Iris pigment epithelial cell (primary cell): ENCODE measurements at regions not wholly inside any gene's neighbourhood (a gene's known extent, or its start where the extent isn't known, plus 50 kb on each side); places are given as distances from the start of the nearest gene placed in this dataset.

Experiments
- DNase-seq: peaks from one replicate; pipeline ENCODE4 v3.0.0-alpha.2; 2011; ENCODE audit warnings: low read depth

- no peak for DNase-seq
These were observed 376.1 kb downstream of the FBXW7 start for GRCh38 chr4:152159773-152160172.

- no peak for DNase-seq
These were observed 377.7 kb downstream of the FBXW7 start for GRCh38 chr4:152158225-152158624.

GRCh38 chr4:152157629-152158028 lies 378.3 kb downstream of the FBXW7 start:
- no peak for DNase-seq

- no peak for DNase-seq
These were observed 379.4 kb downstream of the FBXW7 start for GRCh38 chr4:152156442-152156841.

- DNase-seq, result no peak
These were observed 380.8 kb downstream of the FBXW7 start for GRCh38 chr4:152155070-152155469.

- no peak for DNase-seq
These were observed 381.5 kb downstream of the FBXW7 start for GRCh38 chr4:152154433-152154832.

GRCh38 chr4:152153476-152154270 lies 382.2 kb downstream of the FBXW7 start:
- no peak for DNase-seq

- no peak for DNase-seq
These were observed 385.7 kb downstream of the FBXW7 start for GRCh38 chr4:152150214-152150613.

GRCh38 chr4:152149745-152150144 lies 386.1 kb downstream of the FBXW7 start:
- DNase-seq, result no peak

- DNase-seq, result no peak
These were observed 387.2 kb upstream of the GATB start for GRCh38 chr4:152148057-152148456.

- no peak for DNase-seq
These were observed 385.4 kb upstream of the GATB start for GRCh38 chr4:152146244-152146643.

GRCh38 chr4:152143806-152144205 lies 383.0 kb upstream of the GATB start:
- DNase-seq, result no peak

- DNase-seq, result no peak
These were observed 377.6 kb upstream of the GATB start for GRCh38 chr4:152138451-152138850.

- DNase-seq, result no peak
These were observed 372.0 kb upstream of the GATB start for GRCh38 chr4:152132776-152133175.

- no peak for DNase-seq
These were observed 367.5 kb upstream of the GATB start for GRCh38 chr4:152128356-152128755.

- no peak for DNase-seq
These were observed 365.4 kb upstream of the GATB start for GRCh38 chr4:152126238-152126637.

- no peak for DNase-seq
These were observed 358.2 kb upstream of the GATB start for GRCh38 chr4:152118819-152119553.

GRCh38 chr4:152117933-152118507 lies 357.2 kb upstream of the GATB start:
- no peak for DNase-seq

GRCh38 chr4:152117520-152117919 lies 356.7 kb upstream of the GATB start:
- no peak for DNase-seq

GRCh38 chr4:152117054-152117453 lies 356.2 kb upstream of the GATB start:
- no peak for DNase-seq

- no peak for DNase-seq
These were observed 355.0 kb upstream of the GATB start for GRCh38 chr4:152115794-152116193.

- DNase-seq, result no peak
These were observed 354.3 kb upstream of the GATB start for GRCh38 chr4:152115118-152115517.

GRCh38 chr4:152114562-152114961 lies 353.8 kb upstream of the GATB start:
- DNase-seq, result no peak
